GM23338 (cell line): ENCODE measurements at regions not wholly inside any gene's neighbourhood (a gene's known extent, or its start where the extent isn't known, plus 50 kb on each side); places are given as distances from the start of the nearest gene placed in this dataset.

Experiments used
- ATAC-seq: fragments of 200-7000 bp; cut with Tn5 transposase; 3 replicates; pipeline ENCODE4 v1.9.1; 2020
- DNase-seq: peaks from one replicate; pipeline ENCODE4 v3.0.0-alpha.2; 2015; ENCODE audit warnings: low spot score
- H2AFZ ChIP-seq: fragments of 200-600 bp; sonication (generic); 2 replicates; pipeline ENCODE4 v1.8.0; 2016; ENCODE audit warnings: antibody characterized with exemption, mild to moderate bottlenecking, moderate library complexity
- H3F3A ChIP-seq: fragments of 200-600 bp; sonication (generic); replicated peaks from 2 replicates; pipeline ENCODE4 v1.8.0; 2017; ENCODE audit warnings: antibody characterized with exemption, mixed run types, low read depth
- H3K27ac ChIP-seq: fragments of 200-600 bp; sonication (generic); 2 replicates; pipeline ENCODE4 v1.6.1; 2016; ENCODE audit warnings: low read depth
- H3K27me3 ChIP-seq: fragments of 200-600 bp; sonication (generic); 2 replicates; pipeline ENCODE4 v1.8.0; 2016; ENCODE audit warnings: mild to moderate bottlenecking, mixed run types, moderate library complexity; ENCODE audit not compliant: insufficient read depth
- H3K36me3 ChIP-seq: fragments of 200-600 bp; sonication (generic); 2 replicates; pipeline ENCODE4 v1.8.0; 2016; ENCODE audit warnings: mild to moderate bottlenecking; ENCODE audit not compliant: insufficient read depth
- H3K4me1 ChIP-seq: fragments of 200-600 bp; sonication (generic); 2 replicates; pipeline ENCODE4 v1.8.0; 2016; ENCODE audit warnings: mild to moderate bottlenecking, moderate library complexity; ENCODE audit not compliant: insufficient read depth
- H3K4me2 ChIP-seq: fragments of 200-600 bp; sonication (generic); 2 replicates; pipeline ENCODE4 v1.7.1; 2017; ENCODE audit warnings: mixed run types
- H3K4me3 ChIP-seq: fragments of 200-600 bp; sonication (generic); 2 replicates; pipeline ENCODE4 v1.6.1; 2016; ENCODE audit warnings: mixed run types
- H3K79me2 ChIP-seq: fragments of 200-600 bp; sonication (generic); replicated peaks from 2 replicates; pipeline ENCODE4 v1.8.0; 2017; ENCODE audit warnings: mild to moderate bottlenecking; ENCODE audit not compliant: insufficient read depth
- H3K9me2 ChIP-seq: fragments of 200-600 bp; sonication (generic); 2 replicates; pipeline ENCODE4 v1.8.0; 2017; ENCODE audit not compliant: insufficient read depth
- H4K20me1 ChIP-seq: fragments of 200-600 bp; sonication (generic); replicated peaks from 2 replicates; pipeline ENCODE4 v1.8.0; 2017; ENCODE audit warnings: mild to moderate bottlenecking; ENCODE audit not compliant: insufficient read depth
- H3K27ac Mint-ChIP-seq: 2 replicates; pipeline ENCODE4 v1.8.0; 2020; ENCODE audit warnings: inconsistent platforms, mild to moderate bottlenecking, moderate library complexity, mixed read lengths
- H3K27me3 Mint-ChIP-seq: 3 replicates; pipeline ENCODE4 v1.8.0; 2022; ENCODE audit warnings: low read depth, mild to moderate bottlenecking, moderate library complexity, mixed read lengths, inconsistent platforms; ENCODE audit not compliant: insufficient read depth, poor library complexity
- H3K36me3 Mint-ChIP-seq: 3 replicates; pipeline ENCODE4 v1.8.0; 2021; ENCODE audit warnings: low read depth, mild to moderate bottlenecking, inconsistent platforms, moderate library complexity, mixed read lengths
- H3K4me1 Mint-ChIP-seq: 3 replicates; pipeline ENCODE4 v1.8.0; 2020; ENCODE audit warnings: mild to moderate bottlenecking, inconsistent platforms, mixed read lengths
- H3K4me3 Mint-ChIP-seq: 3 replicates; pipeline ENCODE4 v1.8.0; 2021; ENCODE audit warnings: moderate library complexity, mild to moderate bottlenecking, inconsistent platforms, mixed read lengths
- H3K9me3 Mint-ChIP-seq: 3 replicates; pipeline ENCODE4 v1.8.0; 2020; ENCODE audit warnings: moderate library complexity, mild to moderate bottlenecking, inconsistent platforms, mixed read lengths
- CREB1 ChIP-seq: fragments of 250-450 bp; sonication (Bioruptor Pico); IDR thresholded peaks from 2 replicates; pipeline ENCODE4 v1.5.0; 2020; ENCODE audit warnings: low read depth, mild to moderate bottlenecking, moderate library complexity
- CTCF ChIP-seq, 2 experiments: fragments of 200-600 bp in 1 of 2; sonication (generic) in 1 of 2; conservative IDR thresholded peaks; 2 replicates each; pipeline versions ENCODE4 v1.5.1 to v1.6.1; 2016 to 2017; ENCODE audit warnings: antibody characterized with exemption in 2 of 2, low read depth in 2 of 2, mild to moderate bottlenecking in 2 of 2, moderate library complexity in 1 of 2
- ETS1 ChIP-seq: IDR thresholded peaks from 2 replicates; pipeline ENCODE4 v1.6.1; 2016; ENCODE audit warnings: antibody characterized with exemption
- EZH2 ChIP-seq: fragments of 200-600 bp; sonication (generic); IDR thresholded peaks from one replicate; pipeline ENCODE4 v1.8.0; 2017; ENCODE audit warnings: antibody characterized with exemption, mild to moderate bottlenecking, low read depth; ENCODE audit not compliant: unreplicated experiment
- EZH2phosphoT487 ChIP-seq: fragments of 200-600 bp; sonication (generic); IDR thresholded peaks from one replicate; pipeline ENCODE4 v1.8.1; 2018; ENCODE audit warnings: antibody characterized with exemption; ENCODE audit not compliant: unreplicated experiment
- JUNB ChIP-seq: IDR thresholded peaks from one replicate; pipeline ENCODE4 v1.6.1; 2016; ENCODE audit warnings: antibody characterized with exemption; ENCODE audit not compliant: unreplicated experiment
- NANOG ChIP-seq: IDR thresholded peaks from 2 replicates; pipeline ENCODE4 v1.6.1; 2016; ENCODE audit warnings: antibody characterized with exemption, borderline replicate concordance
- POLR2AphosphoS5 ChIP-seq: IDR thresholded peaks from 2 replicates; pipeline ENCODE4 v1.6.1; 2016; ENCODE audit warnings: antibody characterized with exemption, low read depth
- REST ChIP-seq: IDR thresholded peaks from one replicate; pipeline ENCODE4 v1.6.1; 2018; ENCODE audit warnings: antibody characterized with exemption; ENCODE audit not compliant: unreplicated experiment
- STAT1 ChIP-seq: IDR thresholded peaks from one replicate; pipeline ENCODE4 v1.6.1; 2016; ENCODE audit warnings: antibody characterized with exemption; ENCODE audit not compliant: unreplicated experiment
- ZNF114 ChIP-seq: fragments of 250-450 bp; sonication (Bioruptor Pico); IDR thresholded peaks from 2 replicates; pipeline ENCODE4 v1.5.0; 2020; ENCODE audit warnings: mild to moderate bottlenecking, moderate library complexity
- ZNF331 ChIP-seq: fragments of 250-450 bp; sonication (Bioruptor Pico); IDR thresholded peaks from 2 replicates; pipeline ENCODE4 v1.5.0; 2020; ENCODE audit warnings: low read depth, mild to moderate bottlenecking, moderate library complexity
- ZNF462 ChIP-seq: fragments of 250-450 bp; sonication (Bioruptor Pico); IDR thresholded peaks from 2 replicates; pipeline ENCODE4 v1.5.0; 2020; ENCODE audit warnings: mild to moderate bottlenecking, moderate library complexity

GRCh38 chr20:40948465-40949267 lies 80.0 kb upstream of the TOP1 start:
- Histone ChIP-seq H3K79me2 (no peaks in the 10 kb centered on the region), H3K27me3 (no peaks in the 10 kb centered on the region)
- peaks cover 13% of the 10 kb centered on the region for H3K27me3 Mint-ChIP-seq

More at GRCh38 chr20:40948465-40949267, 80.0 kb upstream of the TOP1 start:
- no peak for TF ChIP-seq EZH2
- TF ChIP-seq JUNB, result no peak
- no peak for TF ChIP-seq ETS1
- no peak for TF ChIP-seq POLR2AphosphoS5
- TF ChIP-seq ZNF114 (CRISPR knock-in tag), result no peak
- no peak for TF ChIP-seq CREB1 (CRISPR knock-in tag)
- no peak for TF ChIP-seq NANOG
- TF ChIP-seq EZH2phosphoT487, result no peak
- no peak for TF ChIP-seq ZNF462 (CRISPR knock-in tag)
- TF ChIP-seq STAT1, result no peak
- TF ChIP-seq CTCF (conservative IDR thresholded peaks at IDR 0.05; ENCODE audit: low read depth in 2 of 2), result no peak
- TF ChIP-seq REST, result no peak
- TF ChIP-seq ZNF331 (CRISPR knock-in tag), result no peak
- H3K4me3 ChIP-seq, result no peak overlapping the region
- no peaks in the 10 kb centered on the region for H4K20me1 ChIP-seq
- no peaks in the 10 kb centered on the region for H3K9me2 ChIP-seq
- H3F3A ChIP-seq, result no peaks in the 10 kb centered on the region
- peaks cover 7% of the 10 kb centered on the region; the same call in 2 of the 3 replicates for H3K4me1 Mint-ChIP-seq
- no peaks in the 10 kb centered on the region for H3K36me3 Mint-ChIP-seq
- H3K27ac ChIP-seq, result no peak overlapping the region
- DNase-seq (no peak), ATAC-seq (no peak)
- no peak overlapping the region for H3K4me3 Mint-ChIP-seq
- no peak overlapping the region for H2AFZ ChIP-seq
- H3K4me1 ChIP-seq, result peaks cover 6% of the 10 kb centered on the region; the same call in 1 of the 2 replicates
- H3K36me3 ChIP-seq, result no peaks in the 10 kb centered on the region
- H3K9me3 Mint-ChIP-seq, result no peaks in the 10 kb centered on the region; the same call in 2 of the 3 replicates
- H3K27ac Mint-ChIP-seq, result no peak overlapping the region
- no peak overlapping the region for H3K4me2 ChIP-seq
